Stimulated activated naive B cell treated with anti-CD40 and anti-IgM and Interleukin-4, amounts not matched to agents 10 μg/mL and 1 μg/mL and 100 μg/mL, for 72 hours (primary cell): ENCODE measurements at regions not wholly inside any gene's neighbourhood (a gene's known extent, or its start where the extent isn't known, plus 50 kb on each side); places are given as distances from the start of the nearest gene placed in this dataset.
"Not testable (repeated sequence)": the region's sequence is repeated elsewhere in the genome, so short reads cannot be mapped to it uniquely, and the experiment has no call there.

Source experiments
- ATAC-seq, 2 donors: fragments of 150-1000 bp; cut with Tn5 transposase; replicated peaks; 2 replicates each; pipeline ENCODE4 v1.10.0; 2021; ENCODE audit warnings: moderate library complexity in 1 of 2
- DNase-seq: peaks from one replicate; pipeline ENCODE4 v3.0.0; 2021
- H3K27ac Mint-ChIP-seq: one replicate; pipeline ENCODE4 v1.8.0; 2022; ENCODE audit warnings: mild to moderate bottlenecking, mixed read lengths
- H3K27me3 Mint-ChIP-seq, 2 donors: one replicate each; pipeline ENCODE4 v1.8.0; 2022; ENCODE audit warnings: mixed read lengths in 2 of 2
- H3K36me3 Mint-ChIP-seq, 2 donors: one replicate each; pipeline ENCODE4 v1.8.0; 2022; ENCODE audit warnings: mixed read lengths in 2 of 2, mild to moderate bottlenecking in 1 of 2
- H3K4me1 Mint-ChIP-seq, 2 donors: one replicate each; pipeline ENCODE4 v1.8.0; 2022; ENCODE audit warnings: mixed read lengths in 2 of 2, mild to moderate bottlenecking in 1 of 2
- H3K4me3 Mint-ChIP-seq, 2 donors: one replicate each; pipeline ENCODE4 v1.8.0; 2022; ENCODE audit warnings: mild to moderate bottlenecking in 2 of 2, mixed read lengths in 2 of 2, moderate library complexity in 1 of 2
- H3K9me3 Mint-ChIP-seq, 2 donors: one replicate each; pipeline ENCODE4 v1.8.0; 2022; ENCODE audit warnings: mixed read lengths in 2 of 2, mild to moderate bottlenecking in 1 of 2

GRCh38 chr21:24450119-24450518 lies 1157.2 kb downstream of the MRPL39 start:
- no peak overlapping the region for H3K4me3 Mint-ChIP-seq
- ATAC-seq = no peak
- no peaks in the 10 kb centered on the region for H3K9me3 Mint-ChIP-seq
- no peaks in the 10 kb centered on the region for H3K27me3 Mint-ChIP-seq
- DNase-seq = no peak
- H3K27ac Mint-ChIP-seq = no peak overlapping the region
- H3K36me3 Mint-ChIP-seq = peaks cover 15 to 20% of the 10 kb centered on the region in 2 donors
- no peaks in the 10 kb centered on the region for H3K4me1 Mint-ChIP-seq

DNA sequence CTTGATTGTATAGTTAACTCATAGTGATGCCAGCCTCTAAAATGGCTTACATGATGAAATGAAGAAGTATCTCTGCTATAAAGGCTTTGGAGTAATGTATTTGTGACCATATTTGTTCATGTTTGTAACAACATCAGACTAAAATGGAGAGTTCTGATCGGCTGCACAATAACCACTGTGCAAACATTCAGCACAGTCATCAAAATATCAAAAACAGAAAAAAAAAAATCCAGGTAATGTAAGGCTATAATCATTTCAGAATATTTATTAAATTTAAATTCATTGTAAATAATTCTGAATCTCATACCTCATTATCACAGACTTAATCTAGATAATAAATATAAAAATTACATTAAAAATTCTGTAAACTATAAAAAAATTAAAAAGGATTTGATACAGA lies 1161.8 kb downstream of the MRPL39 start:
- Mint-ChIP-seq H3K4me3 (no peak overlapping the region), H3K4me1 (peaks cover 0 to 3% of the 10 kb centered on the region in 2 donors), H3K9me3 (no peaks in the 10 kb centered on the region), H3K27me3 (no peaks in the 10 kb centered on the region), H3K27ac (no peak overlapping the region), H3K36me3 (peaks cover 38 to 40% of the 10 kb centered on the region in 2 donors)
- no peak for ATAC-seq
- DNase-seq = no peak

DNA sequence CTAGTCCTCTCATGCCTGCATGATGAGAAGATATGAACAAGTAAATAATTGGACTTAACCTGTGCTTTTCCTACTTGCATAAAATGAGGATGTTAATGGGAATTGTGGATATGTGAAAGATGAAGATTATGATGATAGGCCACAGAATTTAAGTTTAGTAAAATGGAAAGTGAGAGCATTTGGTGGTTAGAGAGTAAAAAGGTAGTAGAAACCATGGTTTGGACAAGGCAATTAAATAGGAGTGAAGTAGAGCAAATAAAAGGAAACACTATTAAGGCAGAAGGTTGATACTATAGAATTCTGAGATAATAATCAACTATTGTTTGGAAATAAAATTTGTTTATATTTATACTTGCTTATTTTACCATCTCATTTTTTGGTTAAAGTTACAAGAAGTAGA lies 1162.5 kb downstream of the MRPL39 start:
- no peaks in the 10 kb centered on the region for H3K9me3 Mint-ChIP-seq
- peaks cover 0 to 7% of the 10 kb centered on the region in 2 donors for H3K4me1 Mint-ChIP-seq
- no peaks in the 10 kb centered on the region for H3K27me3 Mint-ChIP-seq
- DNase-seq (no peak), ATAC-seq (no peak)
- H3K4me3 Mint-ChIP-seq = no peak overlapping the region
- H3K36me3 Mint-ChIP-seq = peaks cover 35 to 40% of the 10 kb centered on the region in 2 donors
- no peak overlapping the region for H3K27ac Mint-ChIP-seq

DNA sequence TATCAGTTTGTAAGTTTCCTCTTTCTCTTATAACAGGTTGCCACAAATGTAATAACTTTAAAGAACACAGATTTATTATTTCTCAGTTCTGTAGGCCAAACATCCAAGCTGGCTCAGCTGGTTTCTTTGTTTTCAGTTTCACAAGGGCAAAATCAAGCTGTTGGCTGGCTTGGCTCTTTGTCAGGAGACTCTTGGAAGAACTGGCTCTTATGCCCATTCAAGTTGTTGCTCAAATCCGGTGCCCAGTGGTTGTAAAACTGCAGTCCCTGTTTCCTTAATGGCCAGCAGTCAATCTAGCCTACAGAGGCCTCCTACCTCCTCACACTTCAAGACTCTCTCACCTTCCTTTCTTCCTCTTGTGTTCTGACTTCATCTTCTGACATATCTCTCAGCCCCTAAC lies 1171.0 kb downstream of the MRPL39 start:
- Mint-ChIP-seq H3K27ac (no peak overlapping the region), H3K27me3 (no peaks in the 10 kb centered on the region), H3K36me3 (peaks cover 27 to 43% of the 10 kb centered on the region in 2 donors), H3K4me1 (peaks cover 2 to 7% of the 10 kb centered on the region in 2 donors), H3K9me3 (peaks cover 4 to 8% of the 10 kb centered on the region in 2 donors), H3K4me3 (no peak overlapping the region)
- DNase-seq (no peak), ATAC-seq (no peak)

DNA sequence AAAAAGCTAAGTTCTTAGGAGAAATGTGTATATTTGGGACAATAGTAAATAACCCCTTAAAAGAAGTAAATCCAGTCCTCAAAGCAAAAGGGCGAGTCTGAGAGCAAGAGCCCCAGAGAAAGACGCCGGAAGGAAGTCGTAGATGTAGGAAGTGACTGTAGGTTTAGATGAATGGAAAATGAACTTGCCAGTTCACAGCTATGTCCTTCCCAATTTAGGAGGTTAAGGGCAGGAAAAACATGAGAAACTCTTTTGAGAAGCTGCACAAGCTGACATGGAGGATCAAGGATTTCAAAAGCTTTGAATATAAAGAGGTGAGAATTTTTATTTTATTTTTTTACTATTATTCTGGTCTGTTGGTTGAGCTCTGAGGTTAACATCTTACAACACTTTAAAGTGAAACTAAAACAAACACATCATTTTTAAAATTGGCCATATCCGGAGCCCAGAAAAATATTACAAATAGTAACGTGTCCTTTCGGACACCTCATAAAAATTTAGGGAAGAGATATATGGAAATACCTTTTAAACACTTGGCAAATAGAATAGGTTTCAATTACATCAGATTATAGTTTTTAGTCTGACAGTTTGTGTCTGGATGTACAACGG lies 1178.6 kb downstream of the MRPL39 start:
- no peak for DNase-seq
- peaks cover 0 to 2% of the 10 kb centered on the region in 2 donors for H3K36me3 Mint-ChIP-seq
- peaks cover 0 to 2% of the 10 kb centered on the region in 2 donors for H3K9me3 Mint-ChIP-seq
- no peaks in the 10 kb centered on the region for H3K27me3 Mint-ChIP-seq
- H3K27ac Mint-ChIP-seq = peak overlapping the region; percentile 94
- peak; percentile 88 to 90 for ATAC-seq
- peaks cover 13 to 19% of the 10 kb centered on the region in 2 donors for H3K4me1 Mint-ChIP-seq
- peak overlapping the region; percentile 87 to 89 for H3K4me3 Mint-ChIP-seq

DNA sequence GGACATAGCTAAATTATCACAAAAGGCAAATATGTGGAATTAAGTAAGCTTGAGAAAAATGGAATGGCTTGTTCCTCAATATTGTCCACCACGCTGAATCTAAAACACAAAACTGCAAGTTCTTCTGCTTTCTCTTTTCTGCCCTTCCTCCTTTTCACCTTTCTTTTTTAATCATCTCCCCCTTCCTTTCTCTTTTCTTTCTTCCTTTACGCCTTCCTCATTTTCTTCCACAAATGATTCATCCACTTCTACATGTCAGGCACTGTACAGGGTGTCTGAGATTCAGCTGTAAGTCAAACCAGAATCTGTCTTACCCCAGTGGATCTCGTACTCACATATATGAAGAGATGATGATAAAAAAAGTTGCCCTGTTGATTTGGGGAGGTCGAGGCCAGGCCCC lies 1182.5 kb downstream of the MRPL39 start:
- DNase-seq (no peak), ATAC-seq (peak; percentile 72)
- Mint-ChIP-seq H3K9me3 (peaks cover 0 to 3% of the 10 kb centered on the region in 2 donors), H3K36me3 (peaks cover 0 to under 1% of the 10 kb centered on the region in 2 donors), H3K4me3 (no peak overlapping the region), H3K4me1 (peaks cover 16 to 25% of the 10 kb centered on the region in 2 donors), H3K27me3 (no peaks in the 10 kb centered on the region), H3K27ac (no peak overlapping the region)

GRCh38 chr21:24423546-24423945 lies 1183.7 kb downstream of the MRPL39 start:
- peaks cover 0 to 5% of the 10 kb centered on the region in 2 donors for H3K36me3 Mint-ChIP-seq
- ATAC-seq (no peak), DNase-seq (no peak)
- no peak overlapping the region for H3K27ac Mint-ChIP-seq
- H3K27me3 Mint-ChIP-seq = no peaks in the 10 kb centered on the region
- H3K9me3 Mint-ChIP-seq = peaks cover 0 to 8% of the 10 kb centered on the region in 2 donors
- H3K4me1 Mint-ChIP-seq = peaks cover 14 to 21% of the 10 kb centered on the region in 2 donors
- no peak overlapping the region for H3K4me3 Mint-ChIP-seq

DNA sequence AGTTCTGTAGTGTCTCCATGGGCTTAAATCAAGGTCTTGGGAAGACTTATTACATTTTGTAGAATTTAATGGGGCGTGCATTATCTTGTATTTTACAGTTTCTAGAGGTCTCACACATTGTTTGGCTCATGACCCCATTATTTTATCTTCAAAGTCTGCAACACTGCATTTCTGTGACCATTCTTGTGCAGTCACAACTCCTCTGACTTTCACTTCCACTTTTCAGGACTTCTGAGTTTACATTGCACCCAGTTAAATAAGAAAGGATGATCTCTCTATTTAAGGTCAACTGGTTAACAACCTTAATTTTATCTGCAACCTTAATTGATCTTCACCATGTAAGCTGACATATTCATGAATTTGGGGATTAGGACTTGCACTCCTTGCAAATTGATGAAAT lies 1186.6 kb downstream of the MRPL39 start:
- no peak for DNase-seq
- peaks cover 14 to 21% of the 10 kb centered on the region in 2 donors for H3K4me1 Mint-ChIP-seq
- peaks cover 0 to 5% of the 10 kb centered on the region in 2 donors for H3K36me3 Mint-ChIP-seq
- no peak overlapping the region for H3K27ac Mint-ChIP-seq
- peaks cover 0 to 5% of the 10 kb centered on the region in 2 donors for H3K9me3 Mint-ChIP-seq
- no peaks in the 10 kb centered on the region for H3K27me3 Mint-ChIP-seq
- ATAC-seq = peak; percentile 71 to 73
- H3K4me3 Mint-ChIP-seq = no peak overlapping the region

DNA sequence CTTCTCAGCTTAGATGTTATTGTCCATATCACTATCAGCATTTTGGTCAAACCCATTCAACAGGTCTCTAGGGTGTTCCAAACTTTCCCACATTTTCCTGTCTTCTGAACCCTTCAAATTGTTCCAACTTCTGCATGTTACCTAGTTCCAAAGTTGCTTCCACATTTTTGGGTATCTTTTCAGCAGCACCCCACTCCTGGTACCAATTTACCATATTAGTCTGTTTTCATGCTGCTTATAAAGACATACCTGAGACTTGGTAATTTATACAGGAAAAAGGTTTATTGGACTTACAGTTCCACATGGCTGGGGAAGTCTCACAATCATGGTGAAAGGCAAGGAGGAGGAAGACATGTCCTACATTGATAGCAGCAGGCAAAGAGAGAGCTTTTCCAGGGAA lies 1187.6 kb downstream of the MRPL39 start:
- H3K36me3 Mint-ChIP-seq, DNase-seq, H3K9me3 Mint-ChIP-seq, H3K4me3 Mint-ChIP-seq, H3K27me3 Mint-ChIP-seq, H3K27ac Mint-ChIP-seq, ATAC-seq: not testable (repeated sequence)
- H3K4me1 Mint-ChIP-seq = peaks cover 10 to 17% of the 10 kb centered on the region in 2 donors

DNA sequence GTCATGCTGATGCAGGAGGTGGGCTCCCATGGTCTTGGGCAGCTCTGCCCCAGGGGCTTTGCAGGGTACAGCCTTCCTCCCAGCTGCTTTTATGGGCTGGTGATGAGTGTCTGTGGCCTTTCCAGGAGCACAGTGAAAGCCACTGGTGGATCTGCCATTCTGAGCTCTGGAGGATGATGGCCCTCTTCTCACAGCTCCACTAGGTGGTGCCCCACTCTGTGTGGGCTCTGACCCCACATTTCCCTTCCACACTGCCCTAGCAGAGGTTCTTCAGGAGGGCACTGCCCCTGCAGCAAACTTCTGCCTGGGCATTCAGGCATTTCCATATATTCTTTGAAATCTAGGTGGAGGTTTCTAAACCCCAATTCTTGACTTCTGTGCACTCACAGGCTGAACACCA lies 1188.6 kb downstream of the MRPL39 start:
- peaks cover 0 to 5% of the 10 kb centered on the region in 2 donors for H3K36me3 Mint-ChIP-seq
- no peak overlapping the region for H3K27ac Mint-ChIP-seq
- DNase-seq (no peak), ATAC-seq (no peak)
- H3K27me3 Mint-ChIP-seq = peaks cover 5 to 6% of the 10 kb centered on the region in 2 donors
- H3K9me3 Mint-ChIP-seq = peaks cover 0 to 5% of the 10 kb centered on the region in 2 donors
- no peak overlapping the region for H3K4me3 Mint-ChIP-seq
- H3K4me1 Mint-ChIP-seq = peaks cover 8 to 16% of the 10 kb centered on the region in 2 donors

- no peak overlapping the region for H3K27ac Mint-ChIP-seq
- H3K4me3 Mint-ChIP-seq = no peak overlapping the region
Measured at GRCh38 chr21:24411429-24411828, 1195.9 kb downstream of the MRPL39 start.

DNA sequence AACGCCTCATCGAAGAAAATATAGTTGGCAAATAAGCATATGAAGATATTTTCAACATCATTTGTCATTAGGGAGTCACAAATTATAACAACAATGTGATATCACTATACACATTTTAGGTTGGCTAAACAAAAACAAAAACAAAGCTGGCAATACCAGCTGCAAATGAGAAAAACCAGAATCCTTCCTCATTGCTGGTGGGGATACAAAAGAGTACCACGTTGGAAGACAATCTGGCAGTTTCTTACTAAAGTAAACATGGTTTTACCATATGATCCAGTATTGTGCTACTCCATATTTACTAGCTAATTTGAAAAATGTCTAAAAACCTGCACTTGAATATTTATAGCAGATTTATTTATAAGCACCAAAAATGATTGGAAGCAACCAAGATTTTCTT lies 1204.1 kb downstream of the MRPL39 start:
- Mint-ChIP-seq H3K27me3 (no peaks in the 10 kb centered on the region), H3K4me3 (no peak overlapping the region), H3K9me3 (no peaks in the 10 kb centered on the region), H3K36me3 (no peaks in the 10 kb centered on the region), H3K27ac (no peak overlapping the region), H3K4me1 (no peaks in the 10 kb centered on the region)
- DNase-seq (no peak), ATAC-seq (no peak)

More at GRCh38 chr21:24411429-24411828, 1195.9 kb downstream of the MRPL39 start:
- no peak for ATAC-seq
- peaks cover 8 to 11% of the 10 kb centered on the region in 2 donors for H3K27me3 Mint-ChIP-seq
- no peaks in the 10 kb centered on the region for H3K36me3 Mint-ChIP-seq
- H3K9me3 Mint-ChIP-seq = no peaks in the 10 kb centered on the region
- H3K4me1 Mint-ChIP-seq = no peaks in the 10 kb centered on the region
- DNase-seq = no peak

DNA sequence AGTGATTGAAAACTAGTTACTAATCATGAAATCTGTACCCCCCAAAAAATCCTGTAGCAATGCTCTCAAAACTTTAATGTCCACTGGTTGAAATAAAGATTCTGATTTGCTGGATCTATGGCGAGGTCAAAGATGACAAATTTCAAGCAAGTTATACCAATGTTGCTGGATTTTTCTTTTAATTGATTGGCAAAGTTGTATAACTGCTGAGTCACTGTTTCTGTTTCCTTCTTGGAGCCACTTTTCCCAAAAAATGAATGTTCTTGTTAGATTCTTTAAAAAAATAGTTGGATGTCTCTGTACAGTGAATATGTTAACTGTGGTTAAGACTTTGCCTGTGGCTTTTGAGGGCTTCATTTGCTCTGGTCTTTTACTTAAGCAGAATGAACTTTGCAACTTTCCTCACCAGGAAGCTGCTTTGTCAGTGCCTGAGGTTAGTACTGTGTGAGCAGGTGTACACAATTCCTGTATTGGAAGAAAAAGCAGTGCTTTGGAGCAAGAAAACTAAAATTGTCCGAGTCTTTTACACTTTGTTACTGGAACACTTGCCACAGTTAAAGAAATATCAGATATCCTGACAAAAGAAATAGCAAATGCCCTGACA lies 1211.9 kb downstream of the MRPL39 start:
- no peaks in the 10 kb centered on the region for H3K9me3 Mint-ChIP-seq
- H3K4me1 Mint-ChIP-seq = no peaks in the 10 kb centered on the region
- H3K36me3 Mint-ChIP-seq = no peaks in the 10 kb centered on the region
- no peak overlapping the region for H3K27ac Mint-ChIP-seq
- ATAC-seq (no peak), DNase-seq (no peak)
- no peaks in the 10 kb centered on the region for H3K27me3 Mint-ChIP-seq
- no peak overlapping the region for H3K4me3 Mint-ChIP-seq

- H3K27me3 Mint-ChIP-seq = no peaks in the 10 kb centered on the region
- peaks cover 5 to 6% of the 10 kb centered on the region in 2 donors for H3K9me3 Mint-ChIP-seq
- DNase-seq = no peak
- no peak overlapping the region for H3K27ac Mint-ChIP-seq
- no peak overlapping the region for H3K4me3 Mint-ChIP-seq
- peaks cover 3 to 5% of the 10 kb centered on the region in 2 donors for H3K4me1 Mint-ChIP-seq
- H3K36me3 Mint-ChIP-seq = no peaks in the 10 kb centered on the region
- peak; percentile 42 to 48 for ATAC-seq
Measured at GRCh38 chr21:24375201-24375600, 1232.1 kb downstream of the MRPL39 start.

GRCh38 chr21:24372506-24372905 lies 1234.8 kb downstream of the MRPL39 start:
- Mint-ChIP-seq H3K27me3 (no peaks in the 10 kb centered on the region), H3K4me1 (peaks cover 3 to 5% of the 10 kb centered on the region in 2 donors), H3K36me3 (no peaks in the 10 kb centered on the region), H3K9me3 (peaks cover 3 to 5% of the 10 kb centered on the region in 2 donors), H3K4me3 (no peak overlapping the region), H3K27ac (no peak overlapping the region)
- DNase-seq (no peak), ATAC-seq (no peak)
